B cell (primary cell): ENCODE measurements at regions not wholly inside any gene's neighbourhood (a gene's known extent, or its start where the extent isn't known, plus 50 kb on each side); places are given as distances from the start of the nearest gene placed in this dataset.

Source experiments
- ATAC-seq: fragments of 200-7000 bp; cut with Tn5 transposase; one replicate; pipeline ENCODE4 v1.10.0; 2021; ENCODE audit warnings: low read depth, mild to moderate bottlenecking, moderate number of reproducible peaks, moderate library complexity
- CTCF ChIA-PET: fragments of 350-600 bp; sonication (Branson Sonifier 250); formaldehyde crosslinking; loops from one replicate; lab custom pipeline; 2021; ENCODE audit warnings: antibody characterized with exemption, inconsistent platforms; lab: Charles Lee
- POLR2A ChIA-PET: fragments of 350-600 bp; sonication (Branson Sonifier 250); formaldehyde crosslinking; loops from one replicate; lab custom pipeline; 2021; ENCODE audit warnings: antibody characterized with exemption; lab: Charles Lee
- DNase-seq: peaks from one replicate; pipeline ENCODE4 v3.0.0; 2013
- H2AFZ ChIP-seq: 2 replicates; pipeline ENCODE4 v1.6.1; 2012; ENCODE audit warnings: mild to moderate bottlenecking, low read depth, low read length; ENCODE audit not compliant: insufficient read depth, poor library complexity, severe bottlenecking
- H3K27ac ChIP-seq, 2 donors: 1 replicate in 1 of 2; 2 replicates in 1 of 2; pipeline ENCODE4 v1.5.1; 2012 to 2013; ENCODE audit warnings: low read length in 2 of 2, mild to moderate bottlenecking in 2 of 2, moderate library complexity in 1 of 2
- H3K27me3 ChIP-seq, 4 experiments: fragments of 200-600 bp in 1 of 4; sonication (generic) in 1 of 4; replicated peaks in 1 of 4; 1 replicate in 2 of 4; 2 replicates in 2 of 4; pipeline versions ENCODE4 v1.6.1 to v1.7.0; 2013 to 2016; ENCODE audit warnings: low read length in 3 of 4, mild to moderate bottlenecking in 2 of 4, mixed read lengths in 1 of 4, moderate library complexity in 1 of 4; ENCODE audit not compliant: insufficient read depth in 4 of 4, control insufficient read depth in 3 of 4; ENCODE audit errors: control extremely low read depth in 1 of 4
- H3K36me3 ChIP-seq, 2 experiments: replicated peaks in 1 of 2; 1 replicate in 1 of 2; 2 replicates in 1 of 2; pipeline versions ENCODE4 v1.6.1 to v1.7.1; 2013; ENCODE audit warnings: low read length in 1 of 2; ENCODE audit not compliant: insufficient read depth in 2 of 2, control insufficient read depth in 1 of 2; ENCODE audit errors: control extremely low read depth in 1 of 2, extremely low read depth in 1 of 2
- H3K4me1 ChIP-seq, 2 donors: fragments of 200-600 bp in 1 of 2; sonication (generic) in 1 of 2; 1 replicate in 1 of 2; 2 replicates in 1 of 2; pipeline versions ENCODE4 v1.5.1 to v1.6.1; 2013 to 2017; ENCODE audit warnings: low read length in 2 of 2; ENCODE audit not compliant: control insufficient read depth in 2 of 2, insufficient read depth in 2 of 2
- H3K4me2 ChIP-seq: replicated peaks from 2 replicates; pipeline ENCODE3; 2012; ENCODE audit warnings: mild to moderate bottlenecking, low read depth, low read length; ENCODE audit not compliant: poor library complexity, severe bottlenecking
- H3K4me3 ChIP-seq, 5 experiments: fragments of 200-600 bp in 1 of 5; sonication (generic) in 1 of 5; 1 replicate in 3 of 5; 2 replicates in 2 of 5; pipeline versions ENCODE4 v1.5.1 to v1.7.0; 2011 to 2016; ENCODE audit warnings: low read length in 4 of 5, mild to moderate bottlenecking in 4 of 5, low read depth in 2 of 5, control low read depth in 1 of 5, moderate library complexity in 1 of 5; ENCODE audit not compliant: insufficient read depth in 1 of 5; ENCODE audit errors: control extremely low read depth in 1 of 5, extremely low read depth in 1 of 5
- H3K79me2 ChIP-seq: fragments of 200-600 bp; sonication (generic); one replicate; pipeline ENCODE4 v1.6.0; 2016; ENCODE audit warnings: low read length; ENCODE audit not compliant: control insufficient read depth, insufficient read depth
- H3K9ac ChIP-seq: fragments of 200-600 bp; sonication (generic); 2 replicates; pipeline ENCODE4 v1.6.1; 2017; ENCODE audit warnings: mild to moderate bottlenecking, low read length, moderate library complexity
- H3K9me3 ChIP-seq, 3 donors: one replicate each; pipeline versions ENCODE4 v1.6.1 to v1.7.1; 2013; ENCODE audit warnings: low read length in 2 of 3; ENCODE audit not compliant: control insufficient read depth in 2 of 3, insufficient read depth in 1 of 3; ENCODE audit errors: control extremely low read depth in 1 of 3
- H4K20me1 ChIP-seq: 2 replicates; pipeline ENCODE4 v1.6.0; 2012; ENCODE audit warnings: mild to moderate bottlenecking, low read length; ENCODE audit not compliant: insufficient read depth, control insufficient read depth, poor library complexity, severe bottlenecking
- H3K27ac Mint-ChIP-seq: one replicate; pipeline ENCODE4 v1.8.0; 2021; ENCODE audit warnings: mixed read lengths
- H3K27me3 Mint-ChIP-seq: one replicate; pipeline ENCODE4 v1.8.0; 2021; ENCODE audit warnings: mixed read lengths
- H3K4me1 Mint-ChIP-seq: one replicate; pipeline ENCODE4 v1.8.0; 2021; ENCODE audit warnings: mixed read lengths
- H3K4me3 Mint-ChIP-seq: one replicate; pipeline ENCODE4 v1.8.0; 2021; ENCODE audit warnings: mixed read lengths
- H3K9me3 Mint-ChIP-seq: one replicate; pipeline ENCODE4 v1.8.0; 2022; ENCODE audit warnings: mixed read lengths; ENCODE audit not compliant: insufficient read depth
- CTCF ChIP-seq: fragments of 200-600 bp; IDR thresholded peaks from one replicate; pipeline ENCODE4 v1.8.0; 2022; ENCODE audit warnings: antibody characterized with exemption, mild to moderate bottlenecking
- EZH2 ChIP-seq: IDR thresholded peaks from 2 replicates; pipeline ENCODE4 v1.6.1; 2012; ENCODE audit warnings: borderline replicate concordance, low read depth, mild to moderate bottlenecking, moderate library complexity, low read length; ENCODE audit not compliant: insufficient read depth, poor library complexity, severe bottlenecking
- WGBS: methylation state at CpG from one replicate; pipeline ENCODE4 v1.1.5; 2013; ENCODE audit warnings: missing lambda C conversion rate; ENCODE audit not compliant: insufficient coverage; 5-methylcytosine and 5-hydroxymethylcytosine counted together
- intact Hi-C: fragments of 100-400 bp; cut with micrococcal nuclease; formaldehyde crosslinking; loops from one replicate; pipeline ENCODE4 v1.10.0; 2022

- H4K20me1 ChIP-seq, result no peaks in the 10 kb centered on the region
- no peak overlapping the region for H3K4me2 ChIP-seq
- WGBS, result no CpG with 5 or more reads among the region's 8 CpGs
- H3K79me2 ChIP-seq, result no peaks in the 10 kb centered on the region
- H3K9ac ChIP-seq, result no peak overlapping the region
- intact Hi-C loops, result no loop called here
- H3K27ac Mint-ChIP-seq, result no peak overlapping the region
- H3K36me3 ChIP-seq, result no peaks in the 10 kb centered on the region
- H3K27me3 ChIP-seq, result peaks cover 0 to 13% (median 3%) of the 10 kb centered on the region in 4 experiments
- no peaks in the 10 kb centered on the region for H3K4me1 Mint-ChIP-seq
- no peaks in the 10 kb centered on the region for H3K9me3 ChIP-seq
- POLR2A ChIA-PET, result no interaction called here
- no peak for ATAC-seq
- CTCF ChIA-PET, result interaction anchor here (0.6 kb wide), 1 partner anchor 68 kb away, joined by 3 read pairs; no protein-coding TSS in a partner anchor
- DNase-seq, result no peak
- H3K4me3 ChIP-seq, result no peak overlapping the region
- H3K9me3 Mint-ChIP-seq, result no peaks in the 10 kb centered on the region
- TF ChIP-seq EZH2 (no peak), CTCF (no peak)
- no peak overlapping the region for H3K4me3 Mint-ChIP-seq
- H3K4me1 ChIP-seq, result no peaks in the 10 kb centered on the region
- peaks cover 44% of the 10 kb centered on the region for H3K27me3 Mint-ChIP-seq
- no peak overlapping the region for H3K27ac ChIP-seq
- H2AFZ ChIP-seq, result no peak overlapping the region
These were observed 513.7 kb upstream of the ID2 start for GRCh38 chr2:8168022-8168717.

- no peak overlapping the region for H3K4me3 Mint-ChIP-seq
- WGBS, result 100% methylated on average over 1 of the region's 2 CpGs
- Histone ChIP-seq H3K27ac (no peak overlapping the region), H3K79me2 (no peaks in the 10 kb centered on the region), H3K4me3 (no peak overlapping the region), H3K9ac (no peak overlapping the region), H2AFZ (no peak overlapping the region), H3K4me1 (no peaks in the 10 kb centered on the region), H4K20me1 (no peaks in the 10 kb centered on the region), H3K36me3 (no peaks in the 10 kb centered on the region), H3K4me2 (no peak overlapping the region), H3K27me3 (peaks cover 0 to 13% (median 3%) of the 10 kb centered on the region in 4 experiments), H3K9me3 (no peaks in the 10 kb centered on the region)
- no peak overlapping the region for H3K27ac Mint-ChIP-seq
- H3K27me3 Mint-ChIP-seq, result peaks cover 52% of the 10 kb centered on the region
- no peaks in the 10 kb centered on the region for H3K9me3 Mint-ChIP-seq
- ChIA-PET CTCF (no interaction called here), POLR2A (no interaction called here)
- DNase-seq (no peak), ATAC-seq (no peak)
- TF ChIP-seq EZH2 (no peak), CTCF (no peak)
- H3K4me1 Mint-ChIP-seq, result no peaks in the 10 kb centered on the region
- intact Hi-C loops, result no loop called here
These were observed 512.9 kb upstream of the ID2 start for GRCh38 chr2:8168876-8169424.
